ENCODE measurements at regions not wholly inside any gene's neighbourhood (a gene's known extent, or its start where the extent isn't known, plus 50 kb on each side); places are given as distances from the start of the nearest gene placed in this dataset.
"Not testable (repeated sequence)": the region's sequence is repeated elsewhere in the genome, so short reads cannot be mapped to it uniquely, and the experiment has no call there.

DNA sequence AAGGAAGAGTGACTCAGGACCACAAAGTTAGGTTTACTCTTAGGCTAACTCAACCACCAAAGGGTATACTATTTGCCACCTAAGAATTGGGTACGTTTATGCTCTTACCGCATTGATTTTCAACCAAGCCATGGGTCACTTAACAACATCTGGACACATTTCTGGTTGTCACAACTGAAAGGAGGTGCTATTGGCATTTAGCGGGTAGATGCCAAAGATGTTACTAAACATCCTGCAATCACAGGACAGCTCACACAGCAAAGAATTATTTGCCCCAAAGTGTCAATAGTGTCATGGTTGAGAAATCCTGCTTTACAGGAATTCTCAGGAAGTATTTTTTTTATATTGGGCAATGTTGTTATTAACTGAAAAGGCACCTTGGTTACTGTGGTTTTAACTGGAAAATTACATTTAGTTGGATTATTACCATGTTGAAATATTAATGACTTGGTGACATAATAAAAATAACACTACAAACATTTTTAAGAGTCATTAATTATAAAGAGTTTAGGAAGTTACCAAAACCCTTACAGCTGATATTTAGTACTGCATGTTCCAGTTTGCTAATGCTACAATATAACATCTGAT is 185.0 kb upstream of the TMEM196 start:
- WGBS, 2 experiments = 92 to 95% methylated on average over 3 of the region's 3 CpGs
- Histone ChIP-seq H3K4me1 (ENCODE audit: control insufficient read depth, insufficient read depth, low read length) (no peaks in the 10 kb centered on the region), H3K4me3 (ENCODE audit: insufficient read depth, low read depth, low read length) (no peak overlapping the region), H3K27me3 (ENCODE audit: control insufficient read depth, insufficient read depth, low read length, poor library complexity, severe bottlenecking) (no peaks in the 10 kb centered on the region), H3K27ac (ENCODE audit: insufficient read depth, low read depth, low read length, poor library complexity, severe bottlenecking) (no peak overlapping the region), H3K9me3 (ENCODE audit: control insufficient read depth, low read length) (no peaks in the 10 kb centered on the region), H3K36me3 (ENCODE audit: control insufficient read depth, insufficient read depth, low read length) (no peaks in the 10 kb centered on the region)

DNA sequence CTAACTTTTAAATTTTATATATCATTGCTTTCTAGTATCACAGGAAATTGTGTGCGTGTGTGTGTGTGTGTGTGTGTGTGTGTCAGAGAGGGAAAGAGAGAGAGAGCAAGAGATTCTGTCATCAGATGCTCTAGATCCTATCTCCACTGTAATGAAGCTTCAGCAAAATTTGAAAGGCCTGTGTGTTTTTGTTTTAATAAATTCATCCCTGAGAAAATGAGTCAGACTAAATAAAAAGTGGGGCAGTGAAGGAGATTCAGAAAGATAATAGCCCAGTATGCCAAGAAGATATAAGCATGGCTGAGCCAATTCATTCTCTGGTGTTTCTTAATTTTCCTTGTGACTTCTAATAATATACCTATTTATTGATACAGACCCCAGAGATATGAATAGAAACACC is 184.2 kb upstream of the TMEM196 start:
- 83 to 88% methylated on average over 1 of the region's 1 CpG for WGBS, 2 experiments
- Histone ChIP-seq H3K27me3 (ENCODE audit: control insufficient read depth, insufficient read depth, low read length, poor library complexity, severe bottlenecking) (no peaks in the 10 kb centered on the region), H3K36me3 (ENCODE audit: control insufficient read depth, insufficient read depth, low read length) (no peaks in the 10 kb centered on the region), H3K27ac (ENCODE audit: insufficient read depth, low read depth, low read length, poor library complexity, severe bottlenecking) (no peak overlapping the region), H3K4me3 (ENCODE audit: insufficient read depth, low read depth, low read length) (no peak overlapping the region), H3K4me1 (ENCODE audit: control insufficient read depth, insufficient read depth, low read length) (no peaks in the 10 kb centered on the region), H3K9me3 (ENCODE audit: control insufficient read depth, low read length) (no peaks in the 10 kb centered on the region)

DNA sequence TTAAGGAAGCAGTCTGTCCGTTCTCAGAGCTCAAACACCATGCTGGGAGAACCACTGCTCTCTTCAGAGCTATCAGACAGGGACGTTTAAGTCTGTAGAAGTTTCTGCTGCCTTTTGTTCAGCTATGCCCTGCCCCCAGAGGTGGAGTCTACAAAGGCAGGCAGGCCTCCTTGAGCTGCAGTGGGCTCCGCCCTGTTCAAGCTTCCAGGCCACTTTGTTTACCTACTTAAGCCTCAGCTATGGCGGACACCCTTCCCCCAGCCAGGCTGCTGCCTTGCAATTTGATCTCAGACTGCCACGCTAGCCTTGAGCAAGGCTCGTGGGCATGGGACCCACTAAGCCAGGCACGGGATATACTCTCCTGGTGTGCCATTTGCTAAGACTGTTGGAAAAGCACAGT is 180.7 kb upstream of the TMEM196 start:
- not testable (repeated sequence) for H3K4me3 ChIP-seq (ENCODE audit: insufficient read depth, low read depth, low read length); H3K27ac ChIP-seq (ENCODE audit: insufficient read depth, low read depth, low read length, poor library complexity, severe bottlenecking); H3K4me1 ChIP-seq (ENCODE audit: control insufficient read depth, insufficient read depth, low read length); H3K9me3 ChIP-seq (ENCODE audit: control insufficient read depth, low read length); H3K36me3 ChIP-seq (ENCODE audit: control insufficient read depth, insufficient read depth, low read length); H3K27me3 ChIP-seq (ENCODE audit: control insufficient read depth, insufficient read depth, low read length, poor library complexity, severe bottlenecking)
- 78 to 92% methylated on average over 7 of the region's 7 CpGs for WGBS, 2 experiments

DNA sequence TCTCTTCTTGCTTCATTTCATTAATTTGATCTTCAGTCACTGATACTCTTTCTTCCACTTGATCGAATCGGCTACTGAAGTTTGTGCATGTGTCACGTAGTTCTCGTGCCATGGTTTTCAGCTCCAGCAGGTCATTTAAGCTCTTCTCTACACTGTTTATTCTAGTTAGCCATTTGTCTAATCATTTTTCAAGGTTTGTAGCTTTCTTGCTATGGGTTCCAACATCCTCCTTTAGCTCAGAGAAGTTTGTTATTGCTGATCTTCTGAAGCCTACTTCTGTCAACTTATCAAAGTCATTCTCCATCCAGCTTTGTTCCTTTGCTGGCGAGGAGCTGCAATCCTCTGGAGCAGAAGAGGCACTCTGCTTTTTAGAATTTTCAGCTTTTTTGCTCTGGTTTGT is 180.0 kb upstream of the TMEM196 start:
- not testable (repeated sequence) for H3K4me1 ChIP-seq (ENCODE audit: control insufficient read depth, insufficient read depth, low read length); H3K9me3 ChIP-seq (ENCODE audit: control insufficient read depth, low read length); H3K36me3 ChIP-seq (ENCODE audit: control insufficient read depth, insufficient read depth, low read length); H3K27ac ChIP-seq (ENCODE audit: insufficient read depth, low read depth, low read length, poor library complexity, severe bottlenecking); H3K27me3 ChIP-seq (ENCODE audit: control insufficient read depth, insufficient read depth, low read length, poor library complexity, severe bottlenecking); H3K4me3 ChIP-seq (ENCODE audit: insufficient read depth, low read depth, low read length)
- WGBS, 2 experiments = 87 to 94% methylated on average over 5 of the region's 5 CpGs

DNA sequence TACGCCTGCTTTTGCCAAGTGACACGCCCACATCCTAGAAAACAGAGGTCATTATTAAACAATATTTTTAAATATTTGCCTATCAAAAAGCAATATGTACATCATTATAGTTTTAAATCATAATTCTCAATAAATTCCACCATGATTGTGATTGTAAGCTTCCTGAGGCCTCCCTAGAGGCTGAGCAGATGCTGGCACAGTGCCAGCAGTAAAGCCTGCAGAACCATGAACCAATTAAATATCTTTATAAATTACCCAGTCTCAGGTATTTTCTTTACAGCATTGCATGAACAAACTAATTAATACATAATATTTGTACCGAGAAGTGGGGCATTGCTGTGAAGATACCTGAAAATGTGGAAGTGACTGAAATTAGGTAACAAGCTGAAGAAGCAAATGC is 174.7 kb upstream of the TMEM196 start:
- Histone ChIP-seq H3K36me3 (ENCODE audit: control insufficient read depth, insufficient read depth, low read length) (no peaks in the 10 kb centered on the region), H3K9me3 (ENCODE audit: control insufficient read depth, low read length) (no peaks in the 10 kb centered on the region), H3K27me3 (ENCODE audit: control insufficient read depth, insufficient read depth, low read length, poor library complexity, severe bottlenecking) (no peaks in the 10 kb centered on the region), H3K4me1 (ENCODE audit: control insufficient read depth, insufficient read depth, low read length) (no peaks in the 10 kb centered on the region), H3K4me3 (ENCODE audit: insufficient read depth, low read depth, low read length) (no peak overlapping the region), H3K27ac (ENCODE audit: insufficient read depth, low read depth, low read length, poor library complexity, severe bottlenecking) (no peak overlapping the region)
- WGBS, 2 experiments = 100% methylated on average over 2 to 3 of the region's 3 CpGs

DNA sequence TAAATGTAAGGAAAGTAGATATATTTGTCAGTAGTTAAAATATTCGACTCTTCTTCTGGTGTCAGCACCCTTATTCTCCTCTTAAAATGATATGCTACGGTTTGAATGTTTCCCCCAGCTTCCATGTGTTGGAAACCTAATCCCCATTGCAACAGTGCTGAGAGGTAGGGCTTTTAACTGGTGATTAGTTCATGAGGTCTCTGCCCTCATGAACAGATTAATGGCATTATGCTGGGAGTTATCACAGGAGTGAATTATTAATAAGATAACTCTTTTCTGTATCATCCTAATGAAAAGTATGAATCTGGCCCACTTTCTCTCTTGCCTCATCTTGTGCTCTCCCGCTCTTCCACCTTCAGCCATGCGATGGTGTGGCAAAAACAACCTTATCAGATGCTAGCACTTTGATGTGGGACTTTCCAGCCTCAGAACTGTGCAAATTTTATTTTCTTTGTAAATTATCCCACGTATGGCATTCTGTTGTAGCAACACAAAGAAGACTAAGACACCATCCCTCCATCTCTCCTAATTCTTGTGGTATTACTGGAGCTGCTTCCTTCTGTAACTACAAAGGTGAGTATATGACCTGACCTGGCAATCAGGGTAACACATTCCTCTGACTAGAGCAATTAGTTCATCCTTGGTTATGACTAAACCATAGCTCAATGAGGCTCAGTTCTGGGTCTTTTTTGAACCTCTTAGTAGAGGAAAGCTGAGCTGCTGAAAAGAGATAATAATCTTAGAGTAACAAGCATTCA is 171.1 kb upstream of the TMEM196 start:
- H3K27ac ChIP-seq (ENCODE audit: insufficient read depth, low read depth, low read length, poor library complexity, severe bottlenecking) = no peak overlapping the region

DNA sequence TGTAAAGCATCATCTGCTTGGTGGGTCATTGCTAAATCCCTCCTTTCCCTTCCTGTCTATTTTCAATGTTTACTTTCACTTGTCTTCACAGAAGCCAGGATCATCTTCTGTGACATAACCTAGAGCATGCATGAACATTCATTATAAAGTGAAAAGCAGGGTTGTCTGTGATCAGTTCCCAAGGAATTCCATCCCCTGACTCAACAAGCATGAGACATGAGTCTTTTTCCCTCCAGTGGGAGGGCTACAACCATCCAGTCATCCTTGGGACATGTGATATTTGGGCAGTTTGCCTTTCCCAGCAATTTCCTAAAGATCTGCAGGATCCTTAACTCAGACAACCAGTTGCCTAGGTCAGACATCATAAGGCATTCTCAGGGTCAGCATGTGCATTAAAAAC is 166.3 kb upstream of the TMEM196 start:
- Histone ChIP-seq H3K9me3 (ENCODE audit: control insufficient read depth, low read length) (no peaks in the 10 kb centered on the region), H3K36me3 (ENCODE audit: control insufficient read depth, insufficient read depth, low read length) (no peaks in the 10 kb centered on the region), H3K4me3 (ENCODE audit: insufficient read depth, low read depth, low read length) (no peak overlapping the region), H3K27me3 (ENCODE audit: control insufficient read depth, insufficient read depth, low read length, poor library complexity, severe bottlenecking) (no peaks in the 10 kb centered on the region), H3K27ac (ENCODE audit: insufficient read depth, low read depth, low read length, poor library complexity, severe bottlenecking) (no peak overlapping the region), H3K4me1 (ENCODE audit: control insufficient read depth, insufficient read depth, low read length) (no peaks in the 10 kb centered on the region)

More for the DNA sequence above, 171.1 kb upstream of the TMEM196 start:
- Histone ChIP-seq H3K27me3 (ENCODE audit: control insufficient read depth, insufficient read depth, low read length, poor library complexity, severe bottlenecking) (no peaks in the 10 kb centered on the region), H3K4me1 (ENCODE audit: control insufficient read depth, insufficient read depth, low read length) (no peaks in the 10 kb centered on the region), H3K36me3 (ENCODE audit: control insufficient read depth, insufficient read depth, low read length) (no peaks in the 10 kb centered on the region), H3K4me3 (ENCODE audit: insufficient read depth, low read depth, low read length) (no peak overlapping the region), H3K9me3 (ENCODE audit: control insufficient read depth, low read length) (no peaks in the 10 kb centered on the region)
- WGBS, 2 experiments = 92 to 96% methylated on average over 5 of the region's 5 CpGs

DNA sequence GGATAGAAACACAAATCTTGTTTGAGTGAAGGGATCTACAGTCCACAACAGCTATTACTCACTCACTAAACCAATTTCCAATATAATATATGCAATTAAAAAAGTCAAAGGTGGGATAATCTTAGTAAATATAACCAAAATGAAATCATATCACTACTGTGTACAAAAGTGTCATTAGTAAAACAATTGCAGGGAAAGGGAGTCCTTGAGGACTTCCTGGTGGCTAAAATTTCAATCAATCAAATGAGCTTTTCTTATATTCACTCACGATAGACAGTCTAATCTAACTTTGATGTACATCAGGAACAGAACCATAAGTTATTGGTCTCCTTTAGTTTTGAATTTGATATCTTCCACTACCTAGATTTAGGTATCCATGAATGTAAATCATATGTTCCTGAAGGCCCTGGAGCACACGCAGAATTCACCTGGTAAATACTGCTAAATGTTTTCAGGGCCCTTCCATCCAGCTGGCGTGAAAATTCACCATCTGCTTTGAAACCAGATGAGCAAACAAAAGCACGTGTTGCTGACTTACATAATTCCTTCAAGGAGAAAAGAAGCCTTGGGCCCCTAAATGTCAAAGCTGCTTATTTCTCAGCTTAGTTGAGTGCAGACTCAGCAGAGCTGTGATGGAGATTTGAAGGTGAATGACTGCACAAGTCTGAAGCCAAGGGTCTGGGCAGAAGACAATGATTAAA is 159.3 kb upstream of the TMEM196 start:
- no peaks in the 10 kb centered on the region for H3K4me1 ChIP-seq (ENCODE audit: control insufficient read depth, insufficient read depth, low read length)
- H3K27me3 ChIP-seq (ENCODE audit: control insufficient read depth, insufficient read depth, low read length, poor library complexity, severe bottlenecking) = no peaks in the 10 kb centered on the region
- H3K27ac ChIP-seq (ENCODE audit: insufficient read depth, low read depth, low read length, poor library complexity, severe bottlenecking) = no peak overlapping the region
- WGBS, 2 experiments = 91 to 92% methylated on average over 4 of the region's 4 CpGs
- H3K4me3 ChIP-seq (ENCODE audit: insufficient read depth, low read depth, low read length) = no peak overlapping the region
- H3K36me3 ChIP-seq (ENCODE audit: control insufficient read depth, insufficient read depth, low read length) = no peaks in the 10 kb centered on the region
- H3K9me3 ChIP-seq (ENCODE audit: control insufficient read depth, low read length) = no peaks in the 10 kb centered on the region

DNA sequence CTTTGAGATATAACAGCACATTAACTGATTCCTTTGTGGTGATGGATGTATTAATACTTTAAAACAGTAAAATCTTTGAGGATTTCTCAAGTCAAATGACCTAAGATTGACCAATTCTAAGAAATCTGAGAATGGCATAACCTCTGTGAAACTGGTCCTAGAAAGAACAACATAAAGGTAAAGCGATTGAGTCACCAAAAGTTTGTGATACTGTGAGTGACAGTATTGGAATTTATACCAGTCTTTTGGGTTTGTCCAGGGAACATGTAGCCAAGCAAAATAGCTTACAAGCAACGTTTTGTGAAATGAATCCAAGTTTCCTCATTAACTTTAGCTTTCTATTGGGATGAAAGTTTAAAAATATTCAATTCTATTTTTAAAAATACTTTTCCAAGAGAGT is 157.4 kb upstream of the TMEM196 start:
- no peaks in the 10 kb centered on the region for H3K4me1 ChIP-seq (ENCODE audit: control insufficient read depth, insufficient read depth, low read length)

DNA sequence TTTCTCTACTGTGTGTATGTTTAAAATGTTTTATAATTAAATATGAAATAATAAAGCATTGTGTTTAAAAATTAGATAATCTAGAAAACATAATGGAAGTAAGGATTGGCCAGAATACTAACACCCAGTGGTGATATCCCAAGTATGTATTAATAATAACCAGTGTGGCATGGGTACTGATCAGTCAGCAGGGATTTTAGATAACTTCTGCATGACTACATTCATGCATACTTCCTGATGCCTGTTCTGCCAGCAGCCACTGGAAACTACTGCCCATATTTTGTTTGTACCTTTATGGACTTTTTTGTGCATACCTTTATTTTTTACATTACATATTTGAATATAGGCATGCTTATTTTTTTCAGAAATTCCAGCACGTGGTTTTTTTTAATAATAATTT is 156.6 kb upstream of the TMEM196 start:
- no peaks in the 10 kb centered on the region for H3K9me3 ChIP-seq (ENCODE audit: control insufficient read depth, low read length)
- WGBS, 2 experiments = 100% methylated on average over 1 of the region's 1 CpG; no CpG with 5 or more reads in 1 of the 2 experiments
- H3K27me3 ChIP-seq (ENCODE audit: control insufficient read depth, insufficient read depth, low read length, poor library complexity, severe bottlenecking) = no peaks in the 10 kb centered on the region
- no peaks in the 10 kb centered on the region for H3K36me3 ChIP-seq (ENCODE audit: control insufficient read depth, insufficient read depth, low read length)
- H3K27ac ChIP-seq (ENCODE audit: insufficient read depth, low read depth, low read length, poor library complexity, severe bottlenecking) = no peak overlapping the region
- no peaks in the 10 kb centered on the region for H3K4me1 ChIP-seq (ENCODE audit: control insufficient read depth, insufficient read depth, low read length)
- H3K4me3 ChIP-seq (ENCODE audit: insufficient read depth, low read depth, low read length) = no peak overlapping the region

More for the DNA sequence above, 157.4 kb upstream of the TMEM196 start:
- no peak overlapping the region for H3K27ac ChIP-seq (ENCODE audit: insufficient read depth, low read depth, low read length, poor library complexity, severe bottlenecking)
- H3K9me3 ChIP-seq (ENCODE audit: control insufficient read depth, low read length) = no peaks in the 10 kb centered on the region
- no peaks in the 10 kb centered on the region for H3K27me3 ChIP-seq (ENCODE audit: control insufficient read depth, insufficient read depth, low read length, poor library complexity, severe bottlenecking)
- no peak overlapping the region for H3K4me3 ChIP-seq (ENCODE audit: insufficient read depth, low read depth, low read length)
- WGBS, 2 experiments = 87 to 95% methylated on average over 1 of the region's 2 CpGs
- H3K36me3 ChIP-seq (ENCODE audit: control insufficient read depth, insufficient read depth, low read length) = no peaks in the 10 kb centered on the region

Data from ectodermal cell (in vitro differentiated cells).